ENCODE measurements at regions not wholly inside any gene's neighbourhood (a gene's known extent, or its start where the extent isn't known, plus 50 kb on each side); places are given as distances from the start of the nearest gene placed in this dataset.

GRCh38 chr3:162236949-162237348 lies 740.3 kb downstream of the OTOL1 start:
- TF ChIP-seq POLR2A (IDR thresholded peaks at IDR 0.05) (no peak), POLR2AphosphoS5 (IDR thresholded peaks at IDR 0.05) (no peak)

Data from upper lobe of left lung (tissue), 4 donors.